ENCODE measurements at regions not wholly inside any gene's neighbourhood (a gene's known extent, or its start where the extent isn't known, plus 50 kb on each side); places are given as distances from the start of the nearest gene placed in this dataset.

GRCh38 chr16:85453194-85453678 lies 159.9 kb upstream of the GSE1 start:
- DNase-seq = no peak

GRCh38 chr16:85453703-85454102 lies 159.4 kb upstream of the GSE1 start:
- DNase-seq = no peak

- no peak for DNase-seq
Observed at GRCh38 chr16:85454171-85454872, 158.8 kb upstream of the GSE1 start.

- no peak for DNase-seq
Observed at GRCh38 chr16:85455534-85455933, 157.6 kb upstream of the GSE1 start.

- no peak for DNase-seq
Observed at GRCh38 chr16:85457366-85457765, 155.8 kb upstream of the GSE1 start.

- no peak for DNase-seq
Observed at GRCh38 chr16:85458968-85459367, 154.2 kb upstream of the GSE1 start.

GRCh38 chr16:85459529-85460251 lies 153.4 kb upstream of the GSE1 start:
- no peak for DNase-seq

- no peak for DNase-seq
Observed at GRCh38 chr16:85460252-85461021, 152.7 kb upstream of the GSE1 start.

- no peak for DNase-seq
Observed at GRCh38 chr16:85461022-85461813, 151.9 kb upstream of the GSE1 start.

- DNase-seq = no peak
Observed at GRCh38 chr16:85461814-85462713, 151.1 kb upstream of the GSE1 start.

- DNase-seq = no peak
Observed at GRCh38 chr16:85462714-85463611, 150.2 kb upstream of the GSE1 start.

- DNase-seq = no peak
Observed at GRCh38 chr16:85463672-85464382, 149.3 kb upstream of the GSE1 start.

GRCh38 chr16:85464383-85465305 lies 148.5 kb upstream of the GSE1 start:
- no peak for DNase-seq

GRCh38 chr16:85465328-85466303 lies 147.5 kb upstream of the GSE1 start:
- no peak for DNase-seq

- no peak for DNase-seq
Observed at GRCh38 chr16:85466304-85466700, 146.8 kb upstream of the GSE1 start.

- no peak for DNase-seq
Observed at GRCh38 chr16:85466989-85467388, 146.1 kb upstream of the GSE1 start.

GRCh38 chr16:85469929-85470590 lies 143.1 kb upstream of the GSE1 start:
- no peak for DNase-seq
